ENCODE measurements at regions not wholly inside any gene's neighbourhood (a gene's known extent, or its start where the extent isn't known, plus 50 kb on each side); places are given as distances from the start of the nearest gene placed in this dataset.
"Not testable (repeated sequence)": the region's sequence is repeated elsewhere in the genome, so short reads cannot be mapped to it uniquely, and the experiment has no call there.

- in situ Hi-C loops (cut with MboI; ENCODE audit: low pct_ligation_motif_present in 1 of 4, low pct_unique_long_range_greater_than_20kb in 1 of 4, low sequenced_read_pairs in 3 of 4) (no loop called here), intact Hi-C loops (cut with DNase I; ENCODE audit: low total_unique reads) (no loop called here)
- no peak for DNase-seq
- Histone ChIP-seq H3K4me1 (no peaks in the 10 kb centered on the region), H3K9me3 (peaks cover 13 to 19% of the 10 kb centered on the region in 2 donors), H3K36me3 (no peaks in the 10 kb centered on the region), H3K4me3 (no peak overlapping the region), H3K27ac (no peak overlapping the region), H3K27me3 (no peaks in the 10 kb centered on the region)
- TF ChIP-seq POLR2A (IDR thresholded peaks at IDR 0.05) (no peak), EP300 (IDR thresholded peaks at IDR 0.05; ENCODE audit: low read depth) (no peak), CTCF (IDR thresholded peaks at IDR 0.05) (no peak), POLR2AphosphoS5 (IDR thresholded peaks at IDR 0.05) (no peak)
- 53% methylated on average over 3 of the region's 3 CpGs; no CpG with 5 or more reads in 1 of the 2 donors for WGBS, 2 donors (ENCODE audit: low coverage in 1 of 2)
Measured at GRCh38 chr4:12116009-12116552, 687.4 kb upstream of the HS3ST1 start.

DNA sequence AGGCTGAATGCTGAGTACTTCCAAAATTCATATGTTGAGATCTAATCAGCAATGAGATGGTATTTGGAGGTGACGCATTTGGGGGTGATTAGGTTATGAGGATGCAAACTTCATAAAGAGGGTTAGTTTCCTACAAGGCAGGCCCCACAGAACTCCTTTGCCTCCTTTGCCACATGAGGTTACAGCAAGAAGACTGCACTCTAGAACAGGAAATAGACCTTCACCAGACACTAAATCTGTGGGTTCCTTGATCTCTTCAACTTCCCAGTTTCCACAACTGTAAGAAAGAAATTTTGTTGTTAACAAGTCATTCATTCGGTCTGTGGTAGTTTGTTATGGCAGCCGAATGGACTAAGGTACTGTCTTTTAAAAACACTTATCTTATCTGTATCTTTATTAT is 681.9 kb upstream of the HS3ST1 start:
- Histone ChIP-seq H3K9me3 (peaks cover 13 to 19% of the 10 kb centered on the region in 2 donors), H3K36me3 (no peaks in the 10 kb centered on the region), H3K27me3 (no peaks in the 10 kb centered on the region), H3K27ac (no peak overlapping the region), H3K4me3 (no peak overlapping the region), H3K4me1 (no peaks in the 10 kb centered on the region)
- 90 to 100% methylated on average over 2 to 3 of the region's 3 CpGs for WGBS, 2 donors (ENCODE audit: low coverage in 1 of 2)
- intact Hi-C loops (cut with DNase I; ENCODE audit: low total_unique reads): no loop called here
- in situ Hi-C loops (cut with MboI; ENCODE audit: low pct_ligation_motif_present in 1 of 4, low pct_unique_long_range_greater_than_20kb in 1 of 4, low sequenced_read_pairs in 3 of 4): no loop called here
- no peak for DNase-seq
- no peak for TF ChIP-seq CTCF (IDR thresholded peaks at IDR 0.05)
- TF ChIP-seq POLR2AphosphoS5 (IDR thresholded peaks at IDR 0.05): no peak
- TF ChIP-seq EP300 (IDR thresholded peaks at IDR 0.05; ENCODE audit: low read depth): no peak
- TF ChIP-seq POLR2A (IDR thresholded peaks at IDR 0.05): no peak

DNA sequence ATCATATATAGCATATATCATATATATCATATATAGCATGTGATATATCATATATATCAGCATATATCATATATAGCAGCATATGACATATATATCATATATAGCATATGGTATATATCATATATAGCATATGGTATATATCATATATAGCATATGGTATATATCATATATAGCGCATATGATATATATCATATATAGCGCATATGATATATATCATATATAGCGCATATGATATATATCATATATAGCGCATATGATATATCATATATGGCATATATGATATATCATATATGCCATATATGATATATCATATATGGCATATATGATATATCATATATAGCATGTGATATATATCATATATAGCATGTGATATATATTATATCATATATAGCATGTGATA is 680.4 kb upstream of the HS3ST1 start:
- peaks cover 13 to 17% of the 10 kb centered on the region in 2 donors for H3K9me3 ChIP-seq
- in situ Hi-C loops (cut with MboI; ENCODE audit: low pct_ligation_motif_present in 1 of 4, low pct_unique_long_range_greater_than_20kb in 1 of 4, low sequenced_read_pairs in 3 of 4); H3K4me1 ChIP-seq; H3K36me3 ChIP-seq; DNase-seq; H3K27ac ChIP-seq; intact Hi-C loops (cut with DNase I; ENCODE audit: low total_unique reads); H3K27me3 ChIP-seq; H3K4me3 ChIP-seq: not testable (repeated sequence)
- WGBS, 2 donors (ENCODE audit: low coverage in 1 of 2): 91 to 97% methylated on average over 4 of the region's 4 CpGs

DNA sequence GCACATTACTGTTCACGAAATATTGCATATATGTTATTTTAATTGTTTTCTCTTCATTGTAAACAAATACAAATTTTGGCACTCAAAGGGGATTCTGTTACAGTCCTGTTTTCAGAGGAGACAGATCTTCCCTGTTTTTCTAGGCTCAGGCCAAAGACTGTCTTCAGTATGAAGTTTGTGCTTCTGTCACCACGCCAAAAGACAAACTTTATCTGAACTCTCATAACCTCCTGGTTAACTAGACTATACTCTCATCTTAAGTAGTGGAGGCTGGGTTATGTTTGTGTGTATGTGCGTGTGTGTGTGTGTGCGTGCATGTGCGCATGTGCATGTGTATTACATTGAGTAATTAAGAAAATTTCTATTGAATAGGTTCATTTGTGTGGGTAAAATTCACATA is 676.8 kb upstream of the HS3ST1 start:
- in situ Hi-C loops (cut with MboI; ENCODE audit: low pct_ligation_motif_present in 1 of 4, low pct_unique_long_range_greater_than_20kb in 1 of 4, low sequenced_read_pairs in 3 of 4): no loop called here
- Histone ChIP-seq H3K9me3 (no peaks in the 10 kb centered on the region), H3K4me1 (no peaks in the 10 kb centered on the region), H3K27ac (no peak overlapping the region), H3K27me3 (no peaks in the 10 kb centered on the region), H3K36me3 (no peaks in the 10 kb centered on the region), H3K4me3 (no peak overlapping the region)
- DNase-seq: no peak
- TF ChIP-seq EP300 (IDR thresholded peaks at IDR 0.05; ENCODE audit: low read depth) (no peak), CTCF (IDR thresholded peaks at IDR 0.05) (no peak), POLR2AphosphoS5 (IDR thresholded peaks at IDR 0.05) (no peak), POLR2A (IDR thresholded peaks at IDR 0.05) (no peak)
- intact Hi-C loops (cut with DNase I; ENCODE audit: low total_unique reads): no loop called here
- 71 to 87% methylated on average over 5 of the region's 5 CpGs for WGBS, 2 donors (ENCODE audit: low coverage in 1 of 2)

- H3K9me3 ChIP-seq; intact Hi-C loops (cut with DNase I; ENCODE audit: low total_unique reads); H3K36me3 ChIP-seq; H3K4me3 ChIP-seq; DNase-seq; H3K27ac ChIP-seq; in situ Hi-C loops (cut with MboI; ENCODE audit: low pct_ligation_motif_present in 1 of 4, low pct_unique_long_range_greater_than_20kb in 1 of 4, low sequenced_read_pairs in 3 of 4); H3K27me3 ChIP-seq; H3K4me1 ChIP-seq: not testable (repeated sequence)
- WGBS, 2 donors (ENCODE audit: low coverage in 1 of 2): 93 to 95% methylated on average over 9 to 21 of the region's 21 CpGs
Measured at GRCh38 chr4:12089920-12090319, 661.2 kb upstream of the HS3ST1 start.

Measured in transverse colon (tissue), 4 donors.